GM23338 (cell line): ENCODE measurements at regions not wholly inside any gene's neighbourhood (a gene's known extent, or its start where the extent isn't known, plus 50 kb on each side); places are given as distances from the start of the nearest gene placed in this dataset.

Experiments
- ATAC-seq: fragments of 200-7000 bp; cut with Tn5 transposase; 3 replicates; pipeline ENCODE4 v1.9.1; 2020
- DNase-seq: peaks from one replicate; pipeline ENCODE4 v3.0.0-alpha.2; 2015; ENCODE audit warnings: low spot score
- H2AFZ ChIP-seq: fragments of 200-600 bp; sonication (generic); 2 replicates; pipeline ENCODE4 v1.8.0; 2016; ENCODE audit warnings: antibody characterized with exemption, mild to moderate bottlenecking, moderate library complexity
- H3F3A ChIP-seq: fragments of 200-600 bp; sonication (generic); replicated peaks from 2 replicates; pipeline ENCODE4 v1.8.0; 2017; ENCODE audit warnings: antibody characterized with exemption, mixed run types, low read depth
- H3K27ac ChIP-seq: fragments of 200-600 bp; sonication (generic); 2 replicates; pipeline ENCODE4 v1.6.1; 2016; ENCODE audit warnings: low read depth
- H3K27me3 ChIP-seq: fragments of 200-600 bp; sonication (generic); 2 replicates; pipeline ENCODE4 v1.8.0; 2016; ENCODE audit warnings: mild to moderate bottlenecking, mixed run types, moderate library complexity; ENCODE audit not compliant: insufficient read depth
- H3K36me3 ChIP-seq: fragments of 200-600 bp; sonication (generic); 2 replicates; pipeline ENCODE4 v1.8.0; 2016; ENCODE audit warnings: mild to moderate bottlenecking; ENCODE audit not compliant: insufficient read depth
- H3K4me1 ChIP-seq: fragments of 200-600 bp; sonication (generic); 2 replicates; pipeline ENCODE4 v1.8.0; 2016; ENCODE audit warnings: mild to moderate bottlenecking, moderate library complexity; ENCODE audit not compliant: insufficient read depth
- H3K4me2 ChIP-seq: fragments of 200-600 bp; sonication (generic); 2 replicates; pipeline ENCODE4 v1.7.1; 2017; ENCODE audit warnings: mixed run types
- H3K4me3 ChIP-seq: fragments of 200-600 bp; sonication (generic); 2 replicates; pipeline ENCODE4 v1.6.1; 2016; ENCODE audit warnings: mixed run types
- H3K79me2 ChIP-seq: fragments of 200-600 bp; sonication (generic); replicated peaks from 2 replicates; pipeline ENCODE4 v1.8.0; 2017; ENCODE audit warnings: mild to moderate bottlenecking; ENCODE audit not compliant: insufficient read depth
- H3K9me2 ChIP-seq: fragments of 200-600 bp; sonication (generic); 2 replicates; pipeline ENCODE4 v1.8.0; 2017; ENCODE audit not compliant: insufficient read depth
- H4K20me1 ChIP-seq: fragments of 200-600 bp; sonication (generic); replicated peaks from 2 replicates; pipeline ENCODE4 v1.8.0; 2017; ENCODE audit warnings: mild to moderate bottlenecking; ENCODE audit not compliant: insufficient read depth
- H3K27ac Mint-ChIP-seq: 2 replicates; pipeline ENCODE4 v1.8.0; 2020; ENCODE audit warnings: inconsistent platforms, mild to moderate bottlenecking, moderate library complexity, mixed read lengths
- H3K27me3 Mint-ChIP-seq: 3 replicates; pipeline ENCODE4 v1.8.0; 2022; ENCODE audit warnings: low read depth, mild to moderate bottlenecking, moderate library complexity, mixed read lengths, inconsistent platforms; ENCODE audit not compliant: insufficient read depth, poor library complexity
- H3K36me3 Mint-ChIP-seq: 3 replicates; pipeline ENCODE4 v1.8.0; 2021; ENCODE audit warnings: low read depth, mild to moderate bottlenecking, inconsistent platforms, moderate library complexity, mixed read lengths
- H3K4me1 Mint-ChIP-seq: 3 replicates; pipeline ENCODE4 v1.8.0; 2020; ENCODE audit warnings: mild to moderate bottlenecking, inconsistent platforms, mixed read lengths
- H3K4me3 Mint-ChIP-seq: 3 replicates; pipeline ENCODE4 v1.8.0; 2021; ENCODE audit warnings: moderate library complexity, mild to moderate bottlenecking, inconsistent platforms, mixed read lengths
- H3K9me3 Mint-ChIP-seq: 3 replicates; pipeline ENCODE4 v1.8.0; 2020; ENCODE audit warnings: moderate library complexity, mild to moderate bottlenecking, inconsistent platforms, mixed read lengths
- CREB1 ChIP-seq: fragments of 250-450 bp; sonication (Bioruptor Pico); IDR thresholded peaks from 2 replicates; pipeline ENCODE4 v1.5.0; 2020; ENCODE audit warnings: low read depth, mild to moderate bottlenecking, moderate library complexity
- CTCF ChIP-seq, 2 experiments: fragments of 200-600 bp in 1 of 2; sonication (generic) in 1 of 2; conservative IDR thresholded peaks; 2 replicates each; pipeline versions ENCODE4 v1.5.1 to v1.6.1; 2016 to 2017; ENCODE audit warnings: antibody characterized with exemption in 2 of 2, low read depth in 2 of 2, mild to moderate bottlenecking in 2 of 2, moderate library complexity in 1 of 2
- EZH2 ChIP-seq: fragments of 200-600 bp; sonication (generic); IDR thresholded peaks from one replicate; pipeline ENCODE4 v1.8.0; 2017; ENCODE audit warnings: antibody characterized with exemption, mild to moderate bottlenecking, low read depth; ENCODE audit not compliant: unreplicated experiment
- JUNB ChIP-seq: IDR thresholded peaks from one replicate; pipeline ENCODE4 v1.6.1; 2016; ENCODE audit warnings: antibody characterized with exemption; ENCODE audit not compliant: unreplicated experiment
- NANOG ChIP-seq: IDR thresholded peaks from 2 replicates; pipeline ENCODE4 v1.6.1; 2016; ENCODE audit warnings: antibody characterized with exemption, borderline replicate concordance
- POLR2AphosphoS5 ChIP-seq: IDR thresholded peaks from 2 replicates; pipeline ENCODE4 v1.6.1; 2016; ENCODE audit warnings: antibody characterized with exemption, low read depth
- REST ChIP-seq: IDR thresholded peaks from one replicate; pipeline ENCODE4 v1.6.1; 2018; ENCODE audit warnings: antibody characterized with exemption; ENCODE audit not compliant: unreplicated experiment
- ZNF114 ChIP-seq: fragments of 250-450 bp; sonication (Bioruptor Pico); IDR thresholded peaks from 2 replicates; pipeline ENCODE4 v1.5.0; 2020; ENCODE audit warnings: mild to moderate bottlenecking, moderate library complexity
- ZNF331 ChIP-seq: fragments of 250-450 bp; sonication (Bioruptor Pico); IDR thresholded peaks from 2 replicates; pipeline ENCODE4 v1.5.0; 2020; ENCODE audit warnings: low read depth, mild to moderate bottlenecking, moderate library complexity
- ZNF462 ChIP-seq: fragments of 250-450 bp; sonication (Bioruptor Pico); IDR thresholded peaks from 2 replicates; pipeline ENCODE4 v1.5.0; 2020; ENCODE audit warnings: mild to moderate bottlenecking, moderate library complexity

GRCh38 chr5:168128111-168128510 is 163.3 kb upstream of the WWC1 start:
- no peaks in the 10 kb centered on the region for H3K36me3 ChIP-seq
- no peaks in the 10 kb centered on the region for H3K79me2 ChIP-seq
- peaks cover 8% of the 10 kb centered on the region; the same call in 1 of the 2 replicates for H3K4me1 ChIP-seq
- H3K27me3 ChIP-seq: no peaks in the 10 kb centered on the region
- no peak overlapping the region for H3K27ac ChIP-seq
- no peak for TF ChIP-seq POLR2AphosphoS5
- no peak for TF ChIP-seq ZNF462 (CRISPR knock-in tag)
- TF ChIP-seq JUNB: no peak
- TF ChIP-seq CTCF (conservative IDR thresholded peaks at IDR 0.05; ENCODE audit: low read depth in 2 of 2): no peak
- no peak for TF ChIP-seq ZNF114
- no peak for TF ChIP-seq ZNF331 (CRISPR knock-in tag)
- TF ChIP-seq CREB1 (CRISPR knock-in tag): no peak
- TF ChIP-seq NANOG: no peak
- TF ChIP-seq REST: no peak
- no peak for TF ChIP-seq EZH2
- no peak for ATAC-seq
- no peak overlapping the region for H3K4me2 ChIP-seq
- no peak overlapping the region for H2AFZ ChIP-seq
- no peak overlapping the region for H3K4me3 ChIP-seq
- Mint-ChIP-seq H3K36me3 (no peaks in the 10 kb centered on the region), H3K4me1 (peaks cover 18% of the 10 kb centered on the region; the same call in 2 of the 3 replicates), H3K27me3 (no peaks in the 10 kb centered on the region), H3K27ac (no peak overlapping the region), H3K4me3 (no peak overlapping the region), H3K9me3 (no peaks in the 10 kb centered on the region)
- H4K20me1 ChIP-seq: no peaks in the 10 kb centered on the region
- no peaks in the 10 kb centered on the region; the same call in 1 of the 2 replicates for H3K9me2 ChIP-seq
- H3F3A ChIP-seq: no peaks in the 10 kb centered on the region
- no peak for DNase-seq
